ENCODE measurements at regions not wholly inside any gene's neighbourhood (a gene's known extent, or its start where the extent isn't known, plus 50 kb on each side); places are given as distances from the start of the nearest gene placed in this dataset.
"Not testable (repeated sequence)": the region's sequence is repeated elsewhere in the genome, so short reads cannot be mapped to it uniquely, and the experiment has no call there.

- Mint-ChIP-seq H3K36me3 (ENCODE audit: insufficient read depth) (no peaks in the 10 kb centered on the region), H3K9me3 (no peaks in the 10 kb centered on the region), H3K27me3 (ENCODE audit: low read depth) (no peaks in the 10 kb centered on the region), H3K4me3 (no peak overlapping the region), H3K4me1 (ENCODE audit: low read depth) (no peaks in the 10 kb centered on the region)
- ATAC-seq (no peak), DNase-seq (no peak)
Observed at GRCh38 chr18:1045658-1046057, 141.0 kb downstream of the ADCYAP1 start.

GRCh38 chr18:1047406-1047805 lies 142.7 kb downstream of the ADCYAP1 start:
- H3K36me3 Mint-ChIP-seq (ENCODE audit: insufficient read depth) = no peaks in the 10 kb centered on the region
- no peak overlapping the region for H3K4me3 Mint-ChIP-seq

GRCh38 chr18:1048032-1048431 lies 143.4 kb downstream of the ADCYAP1 start:
- no peak for ATAC-seq
- no peaks in the 10 kb centered on the region for H3K27me3 Mint-ChIP-seq (ENCODE audit: low read depth)
- no peaks in the 10 kb centered on the region for H3K36me3 Mint-ChIP-seq (ENCODE audit: insufficient read depth)
- no peak for DNase-seq
- H3K9me3 Mint-ChIP-seq = no peaks in the 10 kb centered on the region
- no peaks in the 10 kb centered on the region for H3K4me1 Mint-ChIP-seq (ENCODE audit: low read depth)
- no peak overlapping the region for H3K4me3 Mint-ChIP-seq

More at GRCh38 chr18:1047406-1047805, 142.7 kb downstream of the ADCYAP1 start:
- no peaks in the 10 kb centered on the region for H3K9me3 Mint-ChIP-seq
- ATAC-seq = no peak
- DNase-seq = no peak
- no peaks in the 10 kb centered on the region for H3K4me1 Mint-ChIP-seq (ENCODE audit: low read depth)
- no peaks in the 10 kb centered on the region for H3K27me3 Mint-ChIP-seq (ENCODE audit: low read depth)

- DNase-seq (no peak), ATAC-seq (no peak)
- no peaks in the 10 kb centered on the region for H3K9me3 Mint-ChIP-seq
- H3K36me3 Mint-ChIP-seq (ENCODE audit: insufficient read depth) = no peaks in the 10 kb centered on the region
- no peaks in the 10 kb centered on the region for H3K4me1 Mint-ChIP-seq (ENCODE audit: low read depth)
- H3K27me3 Mint-ChIP-seq (ENCODE audit: low read depth) = no peaks in the 10 kb centered on the region
- H3K4me3 Mint-ChIP-seq = no peak overlapping the region
Observed at GRCh38 chr18:1049173-1049572, 144.5 kb downstream of the ADCYAP1 start.

GRCh38 chr18:1050012-1050657 lies 145.5 kb downstream of the ADCYAP1 start:
- Mint-ChIP-seq H3K27me3 (ENCODE audit: low read depth) (no peaks in the 10 kb centered on the region), H3K36me3 (ENCODE audit: insufficient read depth) (no peaks in the 10 kb centered on the region), H3K9me3 (no peaks in the 10 kb centered on the region), H3K4me3 (no peak overlapping the region), H3K4me1 (ENCODE audit: low read depth) (no peaks in the 10 kb centered on the region)
- ATAC-seq (no peak), DNase-seq (no peak)

- no peak overlapping the region for H3K4me3 Mint-ChIP-seq
- H3K9me3 Mint-ChIP-seq = peaks cover 10% of the 10 kb centered on the region
- no peak for ATAC-seq
- no peaks in the 10 kb centered on the region for H3K27me3 Mint-ChIP-seq (ENCODE audit: low read depth)
- no peak for DNase-seq
- H3K36me3 Mint-ChIP-seq (ENCODE audit: insufficient read depth) = no peaks in the 10 kb centered on the region
- H3K4me1 Mint-ChIP-seq (ENCODE audit: low read depth) = no peaks in the 10 kb centered on the region
Observed at GRCh38 chr18:1052301-1052700, 147.6 kb downstream of the ADCYAP1 start.

GRCh38 chr18:1053331-1054315 lies 149.0 kb downstream of the ADCYAP1 start:
- Mint-ChIP-seq H3K4me3 (no peak overlapping the region), H3K4me1 (ENCODE audit: low read depth) (no peaks in the 10 kb centered on the region), H3K36me3 (ENCODE audit: insufficient read depth) (no peaks in the 10 kb centered on the region), H3K9me3 (peaks cover 19% of the 10 kb centered on the region), H3K27me3 (ENCODE audit: low read depth) (no peaks in the 10 kb centered on the region)
- no peak for ATAC-seq
- DNase-seq = no peak

- Mint-ChIP-seq H3K4me1 (ENCODE audit: low read depth) (no peaks in the 10 kb centered on the region), H3K27me3 (ENCODE audit: low read depth) (no peaks in the 10 kb centered on the region), H3K4me3 (no peak overlapping the region), H3K9me3 (peaks cover 23% of the 10 kb centered on the region), H3K36me3 (ENCODE audit: insufficient read depth) (no peaks in the 10 kb centered on the region)
- ATAC-seq (no peak), DNase-seq (no peak)
Observed at GRCh38 chr18:1056404-1056803, 151.7 kb downstream of the ADCYAP1 start.

GRCh38 chr18:1057367-1057766 lies 152.7 kb downstream of the ADCYAP1 start:
- Mint-ChIP-seq H3K36me3 (ENCODE audit: insufficient read depth) (no peaks in the 10 kb centered on the region), H3K27me3 (ENCODE audit: low read depth) (no peaks in the 10 kb centered on the region), H3K4me3 (no peak overlapping the region), H3K4me1 (ENCODE audit: low read depth) (no peaks in the 10 kb centered on the region), H3K9me3 (peaks cover 23% of the 10 kb centered on the region)
- DNase-seq (no peak), ATAC-seq (no peak)

GRCh38 chr18:1062588-1062987 lies 157.9 kb downstream of the ADCYAP1 start:
- ATAC-seq (no peak), DNase-seq (no peak)
- Mint-ChIP-seq H3K4me3 (no peak overlapping the region), H3K9me3 (peaks cover 12% of the 10 kb centered on the region), H3K4me1 (ENCODE audit: low read depth) (no peaks in the 10 kb centered on the region), H3K27me3 (ENCODE audit: low read depth) (peaks cover 2% of the 10 kb centered on the region), H3K36me3 (ENCODE audit: insufficient read depth) (no peaks in the 10 kb centered on the region)

- DNase-seq (no peak), ATAC-seq (no peak)
- H3K4me3 Mint-ChIP-seq = no peak overlapping the region
- H3K4me1 Mint-ChIP-seq (ENCODE audit: low read depth) = no peaks in the 10 kb centered on the region
- no peaks in the 10 kb centered on the region for H3K36me3 Mint-ChIP-seq (ENCODE audit: insufficient read depth)
- H3K9me3 Mint-ChIP-seq = no peaks in the 10 kb centered on the region
- H3K27me3 Mint-ChIP-seq (ENCODE audit: low read depth) = no peaks in the 10 kb centered on the region
Observed at GRCh38 chr18:1075322-1075721, 170.7 kb downstream of the ADCYAP1 start.

GRCh38 chr18:1075876-1076275 lies 171.2 kb downstream of the ADCYAP1 start:
- H3K9me3 Mint-ChIP-seq = no peaks in the 10 kb centered on the region
- no peaks in the 10 kb centered on the region for H3K36me3 Mint-ChIP-seq (ENCODE audit: insufficient read depth)
- no peak for ATAC-seq

GRCh38 chr18:1078301-1078700 lies 173.6 kb downstream of the ADCYAP1 start:
- Mint-ChIP-seq H3K4me1 (ENCODE audit: low read depth) (no peaks in the 10 kb centered on the region), H3K4me3 (no peak overlapping the region), H3K36me3 (ENCODE audit: insufficient read depth) (no peaks in the 10 kb centered on the region), H3K9me3 (no peaks in the 10 kb centered on the region), H3K27me3 (ENCODE audit: low read depth) (no peaks in the 10 kb centered on the region)
- DNase-seq (no peak), ATAC-seq (no peak)

More at GRCh38 chr18:1075876-1076275, 171.2 kb downstream of the ADCYAP1 start:
- H3K4me3 Mint-ChIP-seq = no peak overlapping the region
- no peak for DNase-seq
- H3K27me3 Mint-ChIP-seq (ENCODE audit: low read depth) = no peaks in the 10 kb centered on the region
- H3K4me1 Mint-ChIP-seq (ENCODE audit: low read depth) = no peaks in the 10 kb centered on the region

- not testable (repeated sequence) for H3K27me3 Mint-ChIP-seq (ENCODE audit: low read depth); ATAC-seq; H3K4me3 Mint-ChIP-seq; H3K9me3 Mint-ChIP-seq; H3K4me1 Mint-ChIP-seq (ENCODE audit: low read depth); H3K36me3 Mint-ChIP-seq (ENCODE audit: insufficient read depth); DNase-seq
Observed at GRCh38 chr18:1083675-1084074, 179.0 kb downstream of the ADCYAP1 start.

GRCh38 chr18:1090758-1091157 lies 186.1 kb downstream of the ADCYAP1 start:
- H3K4me3 Mint-ChIP-seq = no peak overlapping the region
- ATAC-seq = no peak
- no peak for DNase-seq
- peaks cover 13% of the 10 kb centered on the region for H3K9me3 Mint-ChIP-seq
- peaks cover 2% of the 10 kb centered on the region for H3K27me3 Mint-ChIP-seq (ENCODE audit: low read depth)
- no peaks in the 10 kb centered on the region for H3K4me1 Mint-ChIP-seq (ENCODE audit: low read depth)
- no peaks in the 10 kb centered on the region for H3K36me3 Mint-ChIP-seq (ENCODE audit: insufficient read depth)
